H1 (cell line): ENCODE measurements at regions not wholly inside any gene's neighbourhood (a gene's known extent, or its start where the extent isn't known, plus 50 kb on each side); places are given as distances from the start of the nearest gene placed in this dataset.

ENCODE experiments used
- CTCF ChIA-PET: fragments of 300-600 bp; sonication (Branson Sonifier 250); formaldehyde crosslinking; loops from one replicate; lab custom pipeline; 2021; ENCODE audit not compliant: partially characterized antibody; lab: Charles Lee
- POLR2A ChIA-PET: fragments of 300-600 bp; sonication (Branson Sonifier 250); formaldehyde crosslinking; loops from one replicate; lab custom pipeline; 2021; ENCODE audit warnings: inconsistent platforms; ENCODE audit not compliant: partially characterized antibody; lab: Charles Lee
- DNase-seq, 2 experiments: peaks; one replicate each; pipeline versions ENCODE4 v3.0.0 to v3.0.0-alpha.2; 2010 to 2022; ENCODE audit warnings: low spot score in 2 of 2, low read depth in 1 of 2, mixed read lengths in 1 of 2
- FAIRE-seq: peaks from 2 replicates; lab custom pipeline; 2011; peaks lifted over from hg19 to GRCh38; lab: Jason Lieb, UNC
- H2AFZ ChIP-seq: 2 replicates; pipeline ENCODE4 v1.8.1; 2012; ENCODE audit warnings: low read length, inconsistent platforms
- H2AK5ac ChIP-seq: 2 replicates; pipeline ENCODE4 v1.6.1; 2013; ENCODE audit warnings: low read depth, low read length
- H2BK120ac ChIP-seq: replicated peaks from 2 replicates; pipeline ENCODE3; 2013; ENCODE audit warnings: low read depth, low read length, inconsistent platforms
- H2BK12ac ChIP-seq: 2 replicates; pipeline ENCODE4 v1.6.1; 2013; ENCODE audit warnings: low read depth, low read length
- H2BK15ac ChIP-seq: 2 replicates; pipeline ENCODE4 v1.6.1; 2013; ENCODE audit warnings: low read length
- H2BK20ac ChIP-seq: 2 replicates; pipeline ENCODE4 v1.6.1; 2013; ENCODE audit warnings: low read length
- H2BK5ac ChIP-seq: 2 replicates; pipeline ENCODE4 v1.6.1; 2013; ENCODE audit warnings: low read depth, low read length
- H3K14ac ChIP-seq: 2 replicates; pipeline ENCODE4 v1.6.1; 2013; ENCODE audit warnings: inconsistent platforms; ENCODE audit not compliant: insufficient read length
- H3K18ac ChIP-seq: 2 replicates; pipeline ENCODE4 v1.6.1; 2013; ENCODE audit warnings: low read length; ENCODE audit errors: extremely low read depth
- H3K23ac ChIP-seq: 2 replicates; pipeline ENCODE4 v1.6.1; 2013; ENCODE audit warnings: inconsistent platforms; ENCODE audit not compliant: insufficient read length
- H3K23me2 ChIP-seq: 2 replicates; pipeline ENCODE4 v1.6.1; 2013; ENCODE audit warnings: low read depth, low read length
- H3K27ac ChIP-seq: 2 replicates; pipeline ENCODE4 v1.6.1; 2011; ENCODE audit warnings: low read depth, low read length, inconsistent platforms
- H3K27me3 ChIP-seq, 4 experiments: replicated peaks in 1 of 4; 1 replicate in 1 of 4; 2 replicates in 3 of 4; pipeline versions ENCODE4 v1.6.1 to v1.8.1; 2011 to 2013; ENCODE audit warnings: low read length in 3 of 4, mild to moderate bottlenecking in 3 of 4, inconsistent platforms in 2 of 4, mixed read lengths in 2 of 4, moderate library complexity in 1 of 4; ENCODE audit not compliant: control insufficient read depth in 3 of 4, insufficient read depth in 3 of 4; ENCODE audit errors: extremely low read depth in 1 of 4
- H3K36me3 ChIP-seq, 4 experiments: 2 replicates each; pipeline versions ENCODE4 v1.6.1 to v1.8.1; 2011 to 2013; ENCODE audit warnings: mild to moderate bottlenecking in 4 of 4, low read length in 3 of 4, moderate library complexity in 2 of 4, control low read depth in 1 of 4, inconsistent platforms in 1 of 4; ENCODE audit not compliant: insufficient read depth in 4 of 4, control insufficient read depth in 2 of 4
- H3K4ac ChIP-seq: replicated peaks from 2 replicates; pipeline ENCODE3; 2013; ENCODE audit warnings: low read length, low read depth, mixed read lengths, inconsistent platforms; ENCODE audit not compliant: insufficient read length
- H3K4me1 ChIP-seq, 4 experiments: replicated peaks in 1 of 4; 1 replicate in 1 of 4; 2 replicates in 3 of 4; pipeline versions ENCODE4 v1.6.1 to v1.8.1; 2011 to 2013; ENCODE audit warnings: low read length in 3 of 4, inconsistent platforms in 2 of 4, mixed read lengths in 1 of 4; ENCODE audit not compliant: insufficient read depth in 4 of 4, control insufficient read depth in 3 of 4
- H3K4me2 ChIP-seq, 2 experiments: 2 replicates each; pipeline versions ENCODE4 v1.6.1 to v1.8.1; 2011 to 2013; ENCODE audit warnings: low read depth in 2 of 2, low read length in 2 of 2, control low read depth in 1 of 2, inconsistent platforms in 1 of 2, mild to moderate bottlenecking in 1 of 2; ENCODE audit not compliant: insufficient read depth in 1 of 2
- H3K4me3 ChIP-seq, 4 experiments: fragments of 200-600, 300-600 bp in 1 of 4; sonication (generic), shearing (Covaris generic), sonication (Bioruptor Twin) in 1 of 4; 2 replicates each; pipeline versions ENCODE4 v1.5.1 to v1.8.1; 2011 to 2016; ENCODE audit warnings: low read length in 4 of 4, low read depth in 3 of 4, control low read depth in 2 of 4, inconsistent platforms in 2 of 4, mild to moderate bottlenecking in 2 of 4, mixed read lengths in 1 of 4, moderate library complexity in 1 of 4; ENCODE audit not compliant: insufficient read depth in 2 of 4; ENCODE audit errors: extremely low read depth in 1 of 4
- H3K56ac ChIP-seq: replicated peaks from 2 replicates; pipeline ENCODE3; 2013; ENCODE audit warnings: low read depth, mild to moderate bottlenecking, mixed read lengths, low read length, inconsistent platforms; ENCODE audit not compliant: insufficient read length
- H3K79me1 ChIP-seq: 2 replicates; pipeline ENCODE4 v1.6.1; 2013; ENCODE audit warnings: low read depth, low read length, control low read depth
- H3K79me2 ChIP-seq, 2 experiments: 2 replicates each; pipeline versions ENCODE4 v1.6.1 to v1.8.1; 2012 to 2013; ENCODE audit warnings: low read length in 2 of 2, mild to moderate bottlenecking in 2 of 2, inconsistent platforms in 1 of 2; ENCODE audit not compliant: insufficient read depth in 2 of 2, control insufficient read depth in 1 of 2
- H3K9ac ChIP-seq, 4 experiments: replicated peaks in 1 of 4; 1 replicate in 1 of 4; 2 replicates in 3 of 4; pipeline versions ENCODE4 v1.6.1 to v1.8.1; 2011 to 2013; ENCODE audit warnings: low read depth in 3 of 4, low read length in 3 of 4, control low read depth in 2 of 4, mild to moderate bottlenecking in 2 of 4, moderate library complexity in 2 of 4, inconsistent platforms in 1 of 4; ENCODE audit errors: extremely low read depth in 1 of 4
- H3K9me3 ChIP-seq, 2 experiments: 2 replicates each; pipeline versions ENCODE4 v1.6.1 to v1.8.1; 2012 to 2013; ENCODE audit warnings: mild to moderate bottlenecking in 2 of 2, moderate library complexity in 2 of 2, control low read depth in 1 of 2, inconsistent platforms in 1 of 2, low read depth in 1 of 2, low read length in 1 of 2, mixed read lengths in 1 of 2; ENCODE audit not compliant: insufficient read depth in 2 of 2
- H4K20me1 ChIP-seq, 2 experiments: replicated peaks in 1 of 2; 2 replicates each; pipeline versions ENCODE3 to v1.8.1; 2011 to 2013; ENCODE audit warnings: inconsistent platforms in 2 of 2, low read length in 2 of 2, mild to moderate bottlenecking in 1 of 2; ENCODE audit not compliant: insufficient read depth in 2 of 2, control insufficient read depth in 1 of 2
- H4K5ac ChIP-seq: 2 replicates; pipeline ENCODE4 v1.6.1; 2013; ENCODE audit warnings: low read length, low read depth, mixed read lengths, inconsistent platforms; ENCODE audit not compliant: insufficient read length
- H4K8ac ChIP-seq: 2 replicates; pipeline ENCODE4 v1.8.0; 2013; ENCODE audit warnings: mild to moderate bottlenecking, moderate library complexity, low read length, inconsistent platforms; ENCODE audit not compliant: insufficient read depth; ENCODE audit errors: extremely low read depth
- H4K91ac ChIP-seq: replicated peaks from 2 replicates; pipeline ENCODE3; 2013; ENCODE audit warnings: low read length, mixed read lengths, inconsistent platforms; ENCODE audit not compliant: insufficient read length
- BCL11A ChIP-seq, 2 experiments: IDR thresholded peaks; one replicate each; pipeline ENCODE4 v1.6.1; 2011; ENCODE audit warnings: low read depth in 2 of 2, low read length in 2 of 2, mild to moderate bottlenecking in 2 of 2
- E2F6 ChIP-seq: IDR thresholded peaks from 2 replicates; pipeline ENCODE4 v1.6.1; 2012; ENCODE audit warnings: inconsistent platforms
- GABPA ChIP-seq: IDR thresholded peaks from 2 replicates; pipeline ENCODE4 v1.6.1; 2011; ENCODE audit warnings: mild to moderate bottlenecking, low read length, moderate library complexity, borderline replicate concordance; ENCODE audit not compliant: insufficient read depth
- KDM5A ChIP-seq: fragments of 200-600 bp; IDR thresholded peaks from 2 replicates; pipeline ENCODE4 v1.7.1; 2012; ENCODE audit warnings: mild to moderate bottlenecking, low read length, inconsistent platforms, mixed read lengths
- MAX ChIP-seq: IDR thresholded peaks from 2 replicates; pipeline ENCODE4 v1.6.1; 2012; ENCODE audit warnings: inconsistent platforms
- SIN3A ChIP-seq, 2 experiments: IDR thresholded peaks in 1 of 2; conservative IDR thresholded peaks in 1 of 2; 2 replicates each; pipeline ENCODE4 v1.6.1; 2011 to 2012; ENCODE audit warnings: low read length in 2 of 2, improper control_type of control experiment in 1 of 2, low read depth in 1 of 2, mild to moderate bottlenecking in 1 of 2
- SP2 ChIP-seq: IDR thresholded peaks from 2 replicates; pipeline ENCODE4 v1.6.1; 2012; ENCODE audit warnings: mild to moderate bottlenecking, low read length, inconsistent platforms
- SP4 ChIP-seq: IDR thresholded peaks from 2 replicates; pipeline ENCODE4 v1.6.1; 2012; ENCODE audit warnings: low read length, inconsistent platforms
- TEAD4 ChIP-seq: IDR thresholded peaks from 2 replicates; pipeline ENCODE4 v1.6.1; 2012; ENCODE audit warnings: low read depth, low read length, inconsistent platforms, mixed read lengths
- WGBS, 2 experiments: shearing (Covaris generic) in 1 of 2; methylation state at CpG; one replicate each; pipeline versions ENCODE4 v1.1.6 to v1.1.7; 2013 to 2015; ENCODE audit warnings: low lambda C conversion rate in 2 of 2, mixed read lengths in 2 of 2, inconsistent platforms in 1 of 2, low coverage in 1 of 2, missing lambda C conversion rate in 1 of 2; ENCODE audit not compliant: insufficient replicate concordance in 2 of 2, insufficient coverage in 1 of 2, insufficient read length in 1 of 2; ENCODE audit errors: extremely low coverage in 1 of 2, missing lambda C conversion rate in 1 of 2; 5-methylcytosine and 5-hydroxymethylcytosine counted together

GRCh38 chr16:79918916-79919315 is 318.4 kb upstream of the MAF start:
- Histone ChIP-seq H3K4ac (no peak overlapping the region), H2BK120ac (no peak overlapping the region), H3K4me3 (no peak overlapping the region), H3K4me1 (peaks cover 0 to 6% (median 3%) of the 10 kb centered on the region in 4 experiments; a peak in 3 of 7 replicates), H3K27ac (no peak overlapping the region), H3K23me2 (no peaks in the 10 kb centered on the region; the same call in 1 of the 2 replicates), H2BK15ac (no peak overlapping the region), H3K36me3 (no peaks in the 10 kb centered on the region), H2AK5ac (no peak overlapping the region), H3K27me3 (no peaks in the 10 kb centered on the region), H3K23ac (no peak overlapping the region), H4K5ac (no peak overlapping the region), H2AFZ (peak overlapping the region; percentile 52; the same call in 1 of the 2 replicates), H3K79me1 (no peaks in the 10 kb centered on the region), H4K20me1 (no peaks in the 10 kb centered on the region), H4K8ac (no peak overlapping the region), H3K9me3 (no peaks in the 10 kb centered on the region), H2BK5ac (no peak overlapping the region), H3K9ac (no peak overlapping the region), H2BK20ac (no peak overlapping the region), H2BK12ac (no peak overlapping the region), H4K91ac (no peak overlapping the region), H3K79me2 (no peaks in the 10 kb centered on the region), H3K56ac (no peak overlapping the region), H3K14ac (no peak overlapping the region), H3K18ac (no peak overlapping the region), H3K4me2 (peak overlapping the region in 1 of 2 experiments; percentile 11; a peak in 1 of 4 replicates)
- DNase-seq (no peak), FAIRE-seq (no peak)
- 81% methylated on average over 3 of the region's 3 CpGs; no CpG with 5 or more reads in 1 of the 2 experiments for WGBS, 2 experiments
- POLR2A ChIA-PET = no interaction called here
- no peak for TF ChIP-seq SP2
- no peak for TF ChIP-seq GABPA
- TF ChIP-seq BCL11A (IDR thresholded peaks at IDR 0.05; ENCODE audit: low read depth in 2 of 2, low read length in 2 of 2) = no peak
- TF ChIP-seq E2F6 = no peak
- no peak for TF ChIP-seq SIN3A (conservative IDR thresholded peaks at IDR 0.05 in 1 of 2, IDR thresholded peaks at IDR 0.05 in 1 of 2; ENCODE audit: low read depth in 1 of 2, low read length in 2 of 2)
- no peak for TF ChIP-seq MAX
- no peak for TF ChIP-seq SP4
- no peak for TF ChIP-seq TEAD4
- no peak for TF ChIP-seq KDM5A
- CTCF ChIA-PET = interaction anchor here (0.9 to 1.3 kb wide), 4 partner anchors 10 to 166 kb away, joined by 3 to 4 read pairs (median 3); no protein-coding TSS in a partner anchor
